A673 (cell line): ENCODE measurements at regions not wholly inside any gene's neighbourhood (a gene's known extent, or its start where the extent isn't known, plus 50 kb on each side); places are given as distances from the start of the nearest gene placed in this dataset.

Experiments used
- BruUV-seq: library from RNA; stranded (reverse); fragments of 400-500 nt; replicated peaks from 2 replicates; lab custom pipeline; 2021; lab: Mats Ljungman, UMichigan
- CTCF ChIA-PET: fragments of 300-600 bp; sonication (Branson Sonifier 250); formaldehyde crosslinking; loops from one replicate; lab custom pipeline; 2022; ENCODE audit warnings: antibody characterized with exemption; lab: Charles Lee
- POLR2A ChIA-PET: fragments of 300-600 bp; sonication (Branson Sonifier 250); formaldehyde crosslinking; loops from one replicate; lab custom pipeline; 2022; ENCODE audit warnings: antibody characterized with exemption; ENCODE audit not compliant: low non-redundant PET; lab: Charles Lee
- DNase-seq: peaks from one replicate; pipeline ENCODE4 v3.0.0-alpha.2; 2015; ENCODE audit warnings: low spot score
- H3K27ac ChIP-seq: fragments of 200-600 bp; sonication (generic); 2 replicates; pipeline ENCODE4 v1.5.1; 2016; ENCODE audit warnings: mixed run types, low read depth, mild to moderate bottlenecking, mixed read lengths, antibody characterized with exemption, low read length; ENCODE audit not compliant: poor library complexity, severe bottlenecking
- H3K27me3 ChIP-seq: fragments of 200-600 bp; sonication (generic); replicated peaks from 2 replicates; pipeline ENCODE4 v1.6.1; 2017; ENCODE audit warnings: mixed run types, low read depth, mild to moderate bottlenecking, mixed read lengths, antibody characterized with exemption, low read length; ENCODE audit not compliant: insufficient read depth, poor library complexity
- H3K36me3 ChIP-seq: fragments of 200-600 bp; sonication (generic); 2 replicates; pipeline ENCODE4 v1.6.1; 2016; ENCODE audit warnings: mixed run types, mild to moderate bottlenecking, mixed read lengths, antibody characterized with exemption, low read length; ENCODE audit not compliant: insufficient read depth, poor library complexity, severe bottlenecking
- H3K4me1 ChIP-seq: fragments of 200-600 bp; sonication (generic); 2 replicates; pipeline ENCODE4 v1.6.1; 2017; ENCODE audit warnings: mixed run types, mild to moderate bottlenecking, mixed read lengths, antibody characterized with exemption, low read length; ENCODE audit not compliant: insufficient read depth, poor library complexity, severe bottlenecking
- H3K4me3 ChIP-seq: fragments of 200-600 bp; sonication (generic); 2 replicates; pipeline ENCODE4 v1.5.1; 2016; ENCODE audit warnings: low read depth, mixed run types, mild to moderate bottlenecking, mixed read lengths, low read length; ENCODE audit not compliant: poor library complexity, severe bottlenecking
- H3K9me3 ChIP-seq: fragments of 200-600 bp; sonication (generic); 2 replicates; pipeline ENCODE4 v1.6.1; 2016; ENCODE audit warnings: mixed run types, low read depth, mild to moderate bottlenecking, mixed read lengths, antibody characterized with exemption, low read length; ENCODE audit not compliant: poor library complexity, severe bottlenecking
- CTCF ChIP-seq: fragments of 300-800, 200-600 bp; sonication (generic); conservative IDR thresholded peaks from 2 replicates; pipeline ENCODE4 v1.5.1; 2017; ENCODE audit warnings: low read depth, mild to moderate bottlenecking, antibody characterized with exemption, low read length, moderate library complexity, mixed read lengths
- EZH2 ChIP-seq: fragments of 200-600 bp; sonication (generic); IDR thresholded peaks from 2 replicates; pipeline ENCODE4 v1.6.1; 2017; ENCODE audit warnings: borderline replicate concordance, low read depth, mild to moderate bottlenecking, mixed read lengths, antibody characterized with exemption, low read length; ENCODE audit not compliant: poor library complexity, severe bottlenecking
- intact Hi-C: fragments of 100-400 bp; cut with micrococcal nuclease; formaldehyde crosslinking; loops from one replicate; pipeline ENCODE4 v1.10.0; 2022; ENCODE audit not compliant: unreplicated experiment

GRCh38 chr17:77746393-77746792 lies 212.1 kb upstream of the TNRC6C start:
- no peak for DNase-seq
- H3K4me1 ChIP-seq: no peaks in the 10 kb centered on the region
- TF ChIP-seq EZH2: no peak
- TF ChIP-seq CTCF: no peak
- H3K36me3 ChIP-seq: no peaks in the 10 kb centered on the region
- POLR2A ChIA-PET: no interaction called here
- no peak overlapping the region for H3K4me3 ChIP-seq
- no peaks in the 10 kb centered on the region for H3K9me3 ChIP-seq
- CTCF ChIA-PET: no interaction called here
- BruUV-seq: no TSS peak
- intact Hi-C loops: no loop called here
- no peak overlapping the region for H3K27ac ChIP-seq
- H3K27me3 ChIP-seq: no peaks in the 10 kb centered on the region

- no peak overlapping the region for H3K27ac ChIP-seq
- no peak for DNase-seq
- TF ChIP-seq CTCF (no peak), EZH2 (no peak)
- H3K36me3 ChIP-seq: no peaks in the 10 kb centered on the region
- intact Hi-C loops: no loop called here
- no peak overlapping the region for H3K4me3 ChIP-seq
- ChIA-PET POLR2A (no interaction called here), CTCF (no interaction called here)
- no peaks in the 10 kb centered on the region for H3K27me3 ChIP-seq
- no TSS peak for BruUV-seq
- no peaks in the 10 kb centered on the region for H3K9me3 ChIP-seq
- no peaks in the 10 kb centered on the region for H3K4me1 ChIP-seq
Observed at GRCh38 chr17:77746896-77747554, 211.5 kb upstream of the TNRC6C start.

GRCh38 chr17:77748436-77748835 lies 210.1 kb upstream of the TNRC6C start:
- no peak overlapping the region for H3K4me3 ChIP-seq
- CTCF ChIA-PET: no interaction called here
- TF ChIP-seq EZH2 (no peak), CTCF (no peak)
- DNase-seq: no peak
- intact Hi-C loops: no loop called here
- no peak overlapping the region for H3K27ac ChIP-seq
- H3K4me1 ChIP-seq: no peaks in the 10 kb centered on the region
- BruUV-seq: no TSS peak
- POLR2A ChIA-PET: no interaction called here
- H3K36me3 ChIP-seq: no peaks in the 10 kb centered on the region
- H3K9me3 ChIP-seq: no peaks in the 10 kb centered on the region
- no peaks in the 10 kb centered on the region for H3K27me3 ChIP-seq
